H1 (cell line): ENCODE measurements at regions not wholly inside any gene's neighbourhood (a gene's known extent, or its start where the extent isn't known, plus 50 kb on each side); places are given as distances from the start of the nearest gene placed in this dataset.

Source experiments
- CTCF ChIA-PET: fragments of 300-600 bp; sonication (Branson Sonifier 250); formaldehyde crosslinking; loops from one replicate; lab custom pipeline; 2021; ENCODE audit not compliant: partially characterized antibody; lab: Charles Lee
- POLR2A ChIA-PET: fragments of 300-600 bp; sonication (Branson Sonifier 250); formaldehyde crosslinking; loops from one replicate; lab custom pipeline; 2021; ENCODE audit warnings: inconsistent platforms; ENCODE audit not compliant: partially characterized antibody; lab: Charles Lee
- DNase-seq, 2 experiments: peaks; one replicate each; pipeline versions ENCODE4 v3.0.0 to v3.0.0-alpha.2; 2010 to 2022; ENCODE audit warnings: low spot score in 2 of 2, low read depth in 1 of 2, mixed read lengths in 1 of 2
- FAIRE-seq: peaks from 2 replicates; lab custom pipeline; 2011; peaks lifted over from hg19 to GRCh38; lab: Jason Lieb, UNC
- H2AFZ ChIP-seq: 2 replicates; pipeline ENCODE4 v1.8.1; 2012; ENCODE audit warnings: low read length, inconsistent platforms
- H2AK5ac ChIP-seq: 2 replicates; pipeline ENCODE4 v1.6.1; 2013; ENCODE audit warnings: low read depth, low read length
- H2BK120ac ChIP-seq: replicated peaks from 2 replicates; pipeline ENCODE3; 2013; ENCODE audit warnings: low read depth, low read length, inconsistent platforms
- H2BK12ac ChIP-seq: 2 replicates; pipeline ENCODE4 v1.6.1; 2013; ENCODE audit warnings: low read depth, low read length
- H2BK15ac ChIP-seq: 2 replicates; pipeline ENCODE4 v1.6.1; 2013; ENCODE audit warnings: low read length
- H2BK20ac ChIP-seq: 2 replicates; pipeline ENCODE4 v1.6.1; 2013; ENCODE audit warnings: low read length
- H2BK5ac ChIP-seq: 2 replicates; pipeline ENCODE4 v1.6.1; 2013; ENCODE audit warnings: low read depth, low read length
- H3K14ac ChIP-seq: 2 replicates; pipeline ENCODE4 v1.6.1; 2013; ENCODE audit warnings: inconsistent platforms; ENCODE audit not compliant: insufficient read length
- H3K18ac ChIP-seq: 2 replicates; pipeline ENCODE4 v1.6.1; 2013; ENCODE audit warnings: low read length; ENCODE audit errors: extremely low read depth
- H3K23ac ChIP-seq: 2 replicates; pipeline ENCODE4 v1.6.1; 2013; ENCODE audit warnings: inconsistent platforms; ENCODE audit not compliant: insufficient read length
- H3K23me2 ChIP-seq: 2 replicates; pipeline ENCODE4 v1.6.1; 2013; ENCODE audit warnings: low read depth, low read length
- H3K27ac ChIP-seq: 2 replicates; pipeline ENCODE4 v1.6.1; 2011; ENCODE audit warnings: low read depth, low read length, inconsistent platforms
- H3K27me3 ChIP-seq, 4 experiments: replicated peaks in 1 of 4; 1 replicate in 1 of 4; 2 replicates in 3 of 4; pipeline versions ENCODE4 v1.6.1 to v1.8.1; 2011 to 2013; ENCODE audit warnings: low read length in 3 of 4, mild to moderate bottlenecking in 3 of 4, inconsistent platforms in 2 of 4, mixed read lengths in 2 of 4, moderate library complexity in 1 of 4; ENCODE audit not compliant: control insufficient read depth in 3 of 4, insufficient read depth in 3 of 4; ENCODE audit errors: extremely low read depth in 1 of 4
- H3K36me3 ChIP-seq, 4 experiments: 2 replicates each; pipeline versions ENCODE4 v1.6.1 to v1.8.1; 2011 to 2013; ENCODE audit warnings: mild to moderate bottlenecking in 4 of 4, low read length in 3 of 4, moderate library complexity in 2 of 4, control low read depth in 1 of 4, inconsistent platforms in 1 of 4; ENCODE audit not compliant: insufficient read depth in 4 of 4, control insufficient read depth in 2 of 4
- H3K4ac ChIP-seq: replicated peaks from 2 replicates; pipeline ENCODE3; 2013; ENCODE audit warnings: low read length, low read depth, mixed read lengths, inconsistent platforms; ENCODE audit not compliant: insufficient read length
- H3K4me1 ChIP-seq, 4 experiments: replicated peaks in 1 of 4; 1 replicate in 1 of 4; 2 replicates in 3 of 4; pipeline versions ENCODE4 v1.6.1 to v1.8.1; 2011 to 2013; ENCODE audit warnings: low read length in 3 of 4, inconsistent platforms in 2 of 4, mixed read lengths in 1 of 4; ENCODE audit not compliant: insufficient read depth in 4 of 4, control insufficient read depth in 3 of 4
- H3K4me2 ChIP-seq, 2 experiments: 2 replicates each; pipeline versions ENCODE4 v1.6.1 to v1.8.1; 2011 to 2013; ENCODE audit warnings: low read depth in 2 of 2, low read length in 2 of 2, control low read depth in 1 of 2, inconsistent platforms in 1 of 2, mild to moderate bottlenecking in 1 of 2; ENCODE audit not compliant: insufficient read depth in 1 of 2
- H3K4me3 ChIP-seq, 4 experiments: fragments of 200-600, 300-600 bp in 1 of 4; sonication (generic), shearing (Covaris generic), sonication (Bioruptor Twin) in 1 of 4; 2 replicates each; pipeline versions ENCODE4 v1.5.1 to v1.8.1; 2011 to 2016; ENCODE audit warnings: low read length in 4 of 4, low read depth in 3 of 4, control low read depth in 2 of 4, inconsistent platforms in 2 of 4, mild to moderate bottlenecking in 2 of 4, mixed read lengths in 1 of 4, moderate library complexity in 1 of 4; ENCODE audit not compliant: insufficient read depth in 2 of 4; ENCODE audit errors: extremely low read depth in 1 of 4
- H3K56ac ChIP-seq: replicated peaks from 2 replicates; pipeline ENCODE3; 2013; ENCODE audit warnings: low read depth, mild to moderate bottlenecking, mixed read lengths, low read length, inconsistent platforms; ENCODE audit not compliant: insufficient read length
- H3K79me1 ChIP-seq: 2 replicates; pipeline ENCODE4 v1.6.1; 2013; ENCODE audit warnings: low read depth, low read length, control low read depth
- H3K79me2 ChIP-seq, 2 experiments: 2 replicates each; pipeline versions ENCODE4 v1.6.1 to v1.8.1; 2012 to 2013; ENCODE audit warnings: low read length in 2 of 2, mild to moderate bottlenecking in 2 of 2, inconsistent platforms in 1 of 2; ENCODE audit not compliant: insufficient read depth in 2 of 2, control insufficient read depth in 1 of 2
- H3K9ac ChIP-seq, 4 experiments: replicated peaks in 1 of 4; 1 replicate in 1 of 4; 2 replicates in 3 of 4; pipeline versions ENCODE4 v1.6.1 to v1.8.1; 2011 to 2013; ENCODE audit warnings: low read depth in 3 of 4, low read length in 3 of 4, control low read depth in 2 of 4, mild to moderate bottlenecking in 2 of 4, moderate library complexity in 2 of 4, inconsistent platforms in 1 of 4; ENCODE audit errors: extremely low read depth in 1 of 4
- H3K9me3 ChIP-seq, 2 experiments: 2 replicates each; pipeline versions ENCODE4 v1.6.1 to v1.8.1; 2012 to 2013; ENCODE audit warnings: mild to moderate bottlenecking in 2 of 2, moderate library complexity in 2 of 2, control low read depth in 1 of 2, inconsistent platforms in 1 of 2, low read depth in 1 of 2, low read length in 1 of 2, mixed read lengths in 1 of 2; ENCODE audit not compliant: insufficient read depth in 2 of 2
- H4K20me1 ChIP-seq, 2 experiments: replicated peaks in 1 of 2; 2 replicates each; pipeline versions ENCODE3 to v1.8.1; 2011 to 2013; ENCODE audit warnings: inconsistent platforms in 2 of 2, low read length in 2 of 2, mild to moderate bottlenecking in 1 of 2; ENCODE audit not compliant: insufficient read depth in 2 of 2, control insufficient read depth in 1 of 2
- H4K5ac ChIP-seq: 2 replicates; pipeline ENCODE4 v1.6.1; 2013; ENCODE audit warnings: low read length, low read depth, mixed read lengths, inconsistent platforms; ENCODE audit not compliant: insufficient read length
- H4K8ac ChIP-seq: 2 replicates; pipeline ENCODE4 v1.8.0; 2013; ENCODE audit warnings: mild to moderate bottlenecking, moderate library complexity, low read length, inconsistent platforms; ENCODE audit not compliant: insufficient read depth; ENCODE audit errors: extremely low read depth
- H4K91ac ChIP-seq: replicated peaks from 2 replicates; pipeline ENCODE3; 2013; ENCODE audit warnings: low read length, mixed read lengths, inconsistent platforms; ENCODE audit not compliant: insufficient read length
- ASH2L ChIP-seq: fragments of 200-600, 300-600 bp; sonication (generic); IDR thresholded peaks from one replicate; pipeline ENCODE4 v1.7.1; 2017; ENCODE audit warnings: low read length
- BACH1 ChIP-seq: IDR thresholded peaks from 2 replicates; pipeline ENCODE4 v1.6.1; 2012; ENCODE audit warnings: low read length, improper control_type of control experiment
- CTBP2 ChIP-seq: IDR thresholded peaks from 2 replicates; pipeline ENCODE4 v1.7.0; 2011; ENCODE audit warnings: borderline replicate concordance, mild to moderate bottlenecking, moderate library complexity, mixed read lengths, low read length; ENCODE audit not compliant: insufficient read depth, insufficient read length
- GTF2F1 ChIP-seq: IDR thresholded peaks from 2 replicates; pipeline ENCODE4 v1.6.1; 2012; ENCODE audit warnings: low read depth, low read length, improper control_type of control experiment, borderline replicate concordance
- KDM1A ChIP-seq: fragments of 200-600, 300-600 bp; sonication (generic); IDR thresholded peaks from 2 replicates; pipeline ENCODE4 v1.7.1; 2016; ENCODE audit warnings: mild to moderate bottlenecking, low read length, borderline replicate concordance
- KDM4A ChIP-seq: IDR thresholded peaks from one replicate; pipeline ENCODE4 v1.7.1; 2012; ENCODE audit warnings: low read depth, mild to moderate bottlenecking, moderate library complexity, low read length, inconsistent platforms; ENCODE audit not compliant: severe bottlenecking
- RXRA ChIP-seq: IDR thresholded peaks from 2 replicates; pipeline ENCODE4 v1.6.1; 2011; ENCODE audit warnings: low read depth, mild to moderate bottlenecking, low read length, moderate library complexity; ENCODE audit not compliant: insufficient read depth
- SIN3A ChIP-seq, 2 experiments: IDR thresholded peaks in 1 of 2; conservative IDR thresholded peaks in 1 of 2; 2 replicates each; pipeline ENCODE4 v1.6.1; 2011 to 2012; ENCODE audit warnings: low read length in 2 of 2, improper control_type of control experiment in 1 of 2, low read depth in 1 of 2, mild to moderate bottlenecking in 1 of 2
- SIX5 ChIP-seq: IDR thresholded peaks from 2 replicates; pipeline ENCODE4 v1.6.1; 2011; ENCODE audit warnings: mild to moderate bottlenecking, low read depth, low read length
- SRF ChIP-seq: IDR thresholded peaks from 2 replicates; pipeline ENCODE4 v1.6.1; 2011; ENCODE audit warnings: mild to moderate bottlenecking, low read depth, low read length, moderate library complexity
- TCF12 ChIP-seq: IDR thresholded peaks from 2 replicates; pipeline ENCODE4 v1.6.1; 2011; ENCODE audit warnings: low read depth, mild to moderate bottlenecking, low read length
- TEAD4 ChIP-seq: IDR thresholded peaks from 2 replicates; pipeline ENCODE4 v1.6.1; 2012; ENCODE audit warnings: low read depth, low read length, inconsistent platforms, mixed read lengths
- YY1 ChIP-seq: IDR thresholded peaks from 2 replicates; pipeline ENCODE4 v1.6.1; 2011; ENCODE audit warnings: low read depth, mild to moderate bottlenecking, low read length
- WGBS, 2 experiments: shearing (Covaris generic) in 1 of 2; methylation state at CpG; one replicate each; pipeline versions ENCODE4 v1.1.6 to v1.1.7; 2013 to 2015; ENCODE audit warnings: low lambda C conversion rate in 2 of 2, mixed read lengths in 2 of 2, inconsistent platforms in 1 of 2, low coverage in 1 of 2, missing lambda C conversion rate in 1 of 2; ENCODE audit not compliant: insufficient replicate concordance in 2 of 2, insufficient coverage in 1 of 2, insufficient read length in 1 of 2; ENCODE audit errors: extremely low coverage in 1 of 2, missing lambda C conversion rate in 1 of 2; 5-methylcytosine and 5-hydroxymethylcytosine counted together
- TF ChIP-seq, protein P1 (sequence below): IDR thresholded peaks from 2 replicates; pipeline ENCODE4 v1.6.1; 2012; ENCODE audit warnings: inconsistent platforms

DNA sequence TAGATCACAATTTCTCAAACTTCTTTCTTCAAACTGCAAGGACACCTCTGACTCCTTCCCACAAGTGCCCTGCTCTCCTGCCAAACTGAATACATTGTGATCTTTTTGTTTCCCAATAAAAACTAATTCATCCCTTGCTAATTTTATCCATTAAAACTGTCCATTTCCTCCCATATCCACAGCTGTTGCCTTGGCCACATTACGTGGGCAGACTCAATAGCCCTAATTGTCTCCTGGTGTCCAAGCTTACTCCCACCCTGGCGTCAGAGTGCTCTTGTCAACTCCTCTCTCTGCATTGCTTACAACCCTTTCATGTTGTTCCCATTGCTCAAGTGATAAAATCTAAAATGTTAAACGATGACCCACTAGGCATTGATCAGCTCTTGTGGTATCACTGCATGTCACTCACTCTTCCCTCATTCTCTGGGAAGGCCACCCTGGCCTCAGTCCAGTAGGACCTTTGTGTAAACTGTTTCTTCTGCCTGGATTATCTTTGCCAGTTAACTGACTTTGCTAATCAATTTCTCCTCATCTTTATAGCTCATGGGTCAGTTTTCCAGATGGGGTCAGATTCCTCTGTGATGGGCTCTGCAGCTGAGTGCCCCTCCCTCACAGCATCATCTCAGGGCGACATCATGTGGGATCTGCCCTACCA lies 525.0 kb downstream of the SLC4A3 start:
- H4K20me1 ChIP-seq, result no peaks in the 10 kb centered on the region
- no peak overlapping the region for H3K23ac ChIP-seq
- H3K27ac ChIP-seq, result no peak overlapping the region
- no peaks in the 10 kb centered on the region for H3K79me2 ChIP-seq
- H2AFZ ChIP-seq, result no peak overlapping the region
- no peak overlapping the region for H2AK5ac ChIP-seq
- H3K79me1 ChIP-seq, result no peaks in the 10 kb centered on the region
- ChIA-PET CTCF (interaction anchor here (2.0 kb wide), 1 partner anchor 132 kb away, joined by 6 read pairs; no protein-coding TSS in a partner anchor), POLR2A (interaction anchor here (0.6 kb wide), 1 partner anchor 1721 kb away, joined by 3 read pairs; no protein-coding TSS in a partner anchor)
- no peak overlapping the region for H3K18ac ChIP-seq
- H2BK5ac ChIP-seq, result no peak overlapping the region
- no peaks in the 10 kb centered on the region for H3K9me3 ChIP-seq
- H3K4me3 ChIP-seq, result no peak overlapping the region
- H3K9ac ChIP-seq, result no peak overlapping the region
- no peak overlapping the region for H2BK120ac ChIP-seq
- no peak overlapping the region for H4K8ac ChIP-seq
- no peaks in the 10 kb centered on the region for H3K23me2 ChIP-seq
- H3K56ac ChIP-seq, result no peak overlapping the region
- FAIRE-seq (no peak), DNase-seq (no peak)
- no peak overlapping the region for H3K4me2 ChIP-seq
- H2BK15ac ChIP-seq, result no peak overlapping the region
- no peak overlapping the region for H4K91ac ChIP-seq
- no peaks in the 10 kb centered on the region for H3K4me1 ChIP-seq
- H3K4ac ChIP-seq, result no peak overlapping the region
- no peaks in the 10 kb centered on the region for H3K27me3 ChIP-seq
- no peak overlapping the region for H4K5ac ChIP-seq
- 91% methylated on average over 4 of the region's 4 CpGs; no CpG with 5 or more reads in 1 of the 2 experiments for WGBS, 2 experiments
- H3K14ac ChIP-seq, result no peak overlapping the region
- no peaks in the 10 kb centered on the region for H3K36me3 ChIP-seq
- no peak overlapping the region for H2BK20ac ChIP-seq
- no peak overlapping the region for H2BK12ac ChIP-seq
- TF ChIP-seq ASH2L (no peak), SIX5 (no peak), RXRA (no peak), SRF (no peak), CTBP2 (no peak), SIN3A (conservative IDR thresholded peaks at IDR 0.05 in 1 of 2, IDR thresholded peaks at IDR 0.05 in 1 of 2; ENCODE audit: low read depth in 1 of 2, low read length in 2 of 2) (no peak), YY1 (no peak), KDM4A (no peak), TEAD4 (no peak), KDM1A (no peak), GTF2F1 (no peak), BACH1 (no peak), TCF12 (no peak)
- TF ChIP-seq, protein P1, sequence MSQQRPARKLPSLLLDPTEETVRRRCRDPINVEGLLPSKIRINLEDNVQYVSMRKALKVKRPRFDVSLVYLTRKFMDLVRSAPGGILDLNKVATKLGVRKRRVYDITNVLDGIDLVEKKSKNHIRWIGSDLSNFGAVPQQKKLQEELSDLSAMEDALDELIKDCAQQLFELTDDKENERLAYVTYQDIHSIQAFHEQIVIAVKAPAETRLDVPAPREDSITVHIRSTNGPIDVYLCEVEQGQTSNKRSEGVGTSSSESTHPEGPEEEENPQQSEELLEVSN, result no peak
